DND-41 (cell line): ENCODE measurements at regions not wholly inside any gene's neighbourhood (a gene's known extent, or its start where the extent isn't known, plus 50 kb on each side); places are given as distances from the start of the nearest gene placed in this dataset.

Experiments used
- ATAC-seq: fragments of 200-7000 bp; cut with Tn5 transposase; 3 replicates; pipeline ENCODE4 v1.9.1; 2021; ENCODE audit warnings: low read depth; ENCODE audit not compliant: insufficient read depth
- DNase-seq: peaks from one replicate; pipeline ENCODE4 v3.0.0-alpha.2; 2020
- H2AFZ ChIP-seq: 2 replicates; pipeline ENCODE4 v1.6.0; 2012; ENCODE audit warnings: low read depth, low read length
- H3K27ac ChIP-seq: 2 replicates; pipeline ENCODE4 v1.5.1; 2012; ENCODE audit warnings: low read length, inconsistent platforms
- H3K27me3 ChIP-seq: fragments of 200-600 bp; sonication (generic); 2 replicates; pipeline ENCODE4 v1.6.0; 2012; ENCODE audit warnings: low read length, mild to moderate bottlenecking, inconsistent platforms; ENCODE audit not compliant: insufficient read depth, poor library complexity
- H3K36me3 ChIP-seq: 2 replicates; pipeline ENCODE4 v1.5.1; 2012; ENCODE audit warnings: low read length, inconsistent platforms; ENCODE audit not compliant: insufficient read depth
- H3K4me1 ChIP-seq: 2 replicates; pipeline ENCODE4 v1.5.1; 2012; ENCODE audit warnings: mild to moderate bottlenecking, low read length; ENCODE audit not compliant: insufficient read depth
- H3K4me2 ChIP-seq: 2 replicates; pipeline ENCODE4 v1.6.0; 2012; ENCODE audit warnings: mild to moderate bottlenecking, moderate library complexity, low read length, inconsistent platforms; ENCODE audit not compliant: insufficient read depth
- H3K4me3 ChIP-seq, 2 experiments: fragments of 200-600 bp in 1 of 2; shearing (Covaris generic) in 1 of 2; 2 replicates each; pipeline ENCODE4 v1.5.1; 2012 to 2016; ENCODE audit warnings: inconsistent platforms in 2 of 2, low read length in 2 of 2, mild to moderate bottlenecking in 2 of 2, low read depth in 1 of 2, moderate library complexity in 1 of 2
- H3K79me2 ChIP-seq: 2 replicates; pipeline ENCODE4 v1.6.0; 2012; ENCODE audit warnings: low read length, inconsistent platforms; ENCODE audit not compliant: insufficient read depth
- H3K9ac ChIP-seq: 2 replicates; pipeline ENCODE4 v1.6.0; 2012; ENCODE audit warnings: low read depth, mild to moderate bottlenecking, inconsistent platforms, low read length, moderate library complexity
- H3K9me3 ChIP-seq: 2 replicates; pipeline ENCODE4 v1.5.1; 2012; ENCODE audit warnings: low read length, moderate library complexity, mild to moderate bottlenecking, inconsistent platforms; ENCODE audit not compliant: insufficient read depth, severe bottlenecking
- H4K20me1 ChIP-seq: 2 replicates; pipeline ENCODE4 v1.6.0; 2012; ENCODE audit warnings: low read length; ENCODE audit not compliant: insufficient read depth
- CTCF ChIP-seq: IDR thresholded peaks from 2 replicates; pipeline ENCODE4 v1.5.1; 2012; ENCODE audit warnings: borderline replicate concordance, low read length, moderate library complexity, mild to moderate bottlenecking; ENCODE audit not compliant: poor library complexity, severe bottlenecking; ENCODE audit errors: extremely low read depth
- EZH2 ChIP-seq: IDR thresholded peaks from 3 replicates; pipeline ENCODE4 v1.6.1; 2012; ENCODE audit warnings: borderline replicate concordance, low read depth, mild to moderate bottlenecking, moderate library complexity, low read length, inconsistent platforms; ENCODE audit not compliant: severe bottlenecking

- H2AFZ ChIP-seq: no peak overlapping the region
- H3K9ac ChIP-seq: no peak overlapping the region
- no peak for DNase-seq
Observed at GRCh38 chr4:14308229-14308651, 680.7 kb upstream of the BOD1L1 start.

GRCh38 chr4:14309431-14309830, 681.9 kb upstream of the BOD1L1 start:
- H3K4me1 ChIP-seq: no peaks in the 10 kb centered on the region
- no peak for ATAC-seq

More at GRCh38 chr4:14308229-14308651, 680.7 kb upstream of the BOD1L1 start:
- no peak overlapping the region for H3K27ac ChIP-seq
- H3K4me1 ChIP-seq: no peaks in the 10 kb centered on the region
- no peaks in the 10 kb centered on the region for H4K20me1 ChIP-seq
- H3K79me2 ChIP-seq: no peaks in the 10 kb centered on the region
- H3K4me3 ChIP-seq: no peak overlapping the region
- H3K27me3 ChIP-seq: no peaks in the 10 kb centered on the region
- no peak overlapping the region for H3K4me2 ChIP-seq
- ATAC-seq: no peak
- H3K36me3 ChIP-seq: no peaks in the 10 kb centered on the region
- TF ChIP-seq CTCF: no peak
- no peak for TF ChIP-seq EZH2
- H3K9me3 ChIP-seq: no peaks in the 10 kb centered on the region

DNA sequence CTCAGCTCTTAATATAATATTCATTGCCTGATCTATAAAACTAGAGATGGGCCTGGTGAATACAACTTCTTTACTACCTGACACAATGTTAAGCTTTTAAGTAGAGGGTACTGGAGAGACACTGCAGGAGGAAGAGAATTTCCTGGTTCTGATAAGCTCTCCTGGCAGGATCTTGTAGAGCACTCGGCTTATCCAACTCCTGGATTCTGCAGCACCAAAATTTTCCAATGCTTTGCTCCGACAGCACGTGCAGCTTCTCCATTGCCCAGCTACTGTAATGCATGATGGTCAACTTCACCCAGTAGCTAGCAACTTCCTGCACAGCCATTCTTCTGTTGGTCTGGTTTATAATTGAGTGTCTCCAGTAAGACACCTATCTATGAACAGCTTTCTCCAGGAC, 686.2 kb upstream of the BOD1L1 start:
- Histone ChIP-seq H3K36me3 (no peaks in the 10 kb centered on the region), H2AFZ (no peak overlapping the region), H3K79me2 (no peaks in the 10 kb centered on the region), H3K4me2 (no peak overlapping the region), H3K4me3 (no peak overlapping the region), H3K27ac (no peak overlapping the region), H3K9ac (no peak overlapping the region), H4K20me1 (no peaks in the 10 kb centered on the region), H3K4me1 (no peaks in the 10 kb centered on the region), H3K27me3 (no peaks in the 10 kb centered on the region), H3K9me3 (no peaks in the 10 kb centered on the region)
- ATAC-seq: no peak
- TF ChIP-seq EZH2 (no peak), CTCF (no peak)
- no peak for DNase-seq

More at GRCh38 chr4:14309431-14309830, 681.9 kb upstream of the BOD1L1 start:
- TF ChIP-seq CTCF (no peak), EZH2 (no peak)
- H3K79me2 ChIP-seq: no peaks in the 10 kb centered on the region
- H3K36me3 ChIP-seq: no peaks in the 10 kb centered on the region
- no peaks in the 10 kb centered on the region for H4K20me1 ChIP-seq
- H3K27me3 ChIP-seq: no peaks in the 10 kb centered on the region
- H3K4me2 ChIP-seq: no peak overlapping the region
- no peak overlapping the region for H2AFZ ChIP-seq
- no peak overlapping the region for H3K4me3 ChIP-seq
- no peaks in the 10 kb centered on the region for H3K9me3 ChIP-seq
- no peak overlapping the region for H3K27ac ChIP-seq
- no peak overlapping the region for H3K9ac ChIP-seq
- DNase-seq: no peak

DNA sequence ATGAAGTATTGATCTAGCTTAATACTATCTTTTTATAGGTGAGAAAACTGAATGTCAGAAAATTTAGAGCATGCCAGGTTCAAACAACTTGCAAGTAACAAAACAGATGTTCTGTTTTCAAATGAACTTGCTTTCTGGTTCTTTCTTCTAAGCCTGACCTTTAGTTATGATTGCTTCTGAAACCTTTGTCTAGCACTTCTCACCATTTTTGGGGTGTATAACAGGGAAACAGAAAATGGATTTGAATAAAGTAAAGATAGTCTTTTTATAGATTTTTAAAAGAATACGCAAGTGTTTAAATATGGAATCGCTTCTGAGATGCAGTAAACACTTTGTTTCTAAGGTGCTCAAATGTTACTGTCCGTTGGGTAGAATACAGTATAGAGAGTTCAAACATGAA, 687.2 kb upstream of the CPEB2 start:
- Histone ChIP-seq H3K27ac (no peak overlapping the region), H3K4me1 (no peaks in the 10 kb centered on the region), H3K4me2 (no peak overlapping the region), H3K9me3 (no peaks in the 10 kb centered on the region), H2AFZ (no peak overlapping the region), H3K79me2 (no peaks in the 10 kb centered on the region), H3K9ac (no peak overlapping the region), H3K36me3 (no peaks in the 10 kb centered on the region), H3K27me3 (no peaks in the 10 kb centered on the region), H4K20me1 (no peaks in the 10 kb centered on the region), H3K4me3 (no peak overlapping the region)
- TF ChIP-seq EZH2 (no peak), CTCF (no peak)
- no peak for DNase-seq
- ATAC-seq: no peak
